ENCODE measurements at regions not wholly inside any gene's neighbourhood (a gene's known extent, or its start where the extent isn't known, plus 50 kb on each side); places are given as distances from the start of the nearest gene placed in this dataset.

DNA sequence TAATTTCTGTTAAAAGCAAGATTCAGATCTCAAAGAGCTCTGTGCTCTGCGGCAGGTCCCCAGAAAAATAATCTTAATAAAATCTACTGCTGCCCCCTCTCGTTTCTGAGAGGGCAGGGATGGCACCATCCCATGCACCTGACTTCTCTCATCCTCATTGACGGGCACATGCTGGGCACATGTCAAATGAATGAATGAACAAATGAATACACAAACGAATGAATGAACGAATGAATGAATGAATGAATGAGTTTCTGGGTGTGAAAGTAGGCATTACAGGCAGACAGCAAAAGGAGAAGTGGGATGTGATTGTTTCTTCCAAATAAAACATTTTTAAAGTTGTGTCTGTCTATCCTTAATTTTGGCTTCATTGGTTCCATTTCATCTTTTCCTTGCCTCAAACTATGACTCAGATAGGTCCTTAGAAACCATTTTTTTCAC lies 398.1 kb upstream of the PRKCQ start:
- no peak for TF ChIP-seq CTCF (IDR thresholded peaks at IDR 0.05; ENCODE audit: insufficient read depth, low read length, missing control alignments)
- ChIA-PET POLR2A (no interaction called here), CTCF (no interaction called here)
- H3K4me3 ChIP-seq (ENCODE audit: low read depth, low read length): no peak overlapping the region
- DNase-seq (ENCODE audit: low read depth, low spot score): no peak

GRCh38 chr10:6977398-6978186 lies 397.5 kb upstream of the PRKCQ start:
- no peak for DNase-seq (ENCODE audit: low read depth, low spot score)
- TF ChIP-seq CTCF (IDR thresholded peaks at IDR 0.05; ENCODE audit: insufficient read depth, low read length, missing control alignments): no peak
- ChIA-PET POLR2A (no interaction called here), CTCF (no interaction called here)
- no peak overlapping the region for H3K4me3 ChIP-seq (ENCODE audit: low read depth, low read length)

GRCh38 chr10:6973899-6974298 lies 393.8 kb upstream of the PRKCQ start:
- no peak for DNase-seq (ENCODE audit: low read depth, low spot score)
- ChIA-PET POLR2A (no interaction called here), CTCF (no interaction called here)
- no peak for TF ChIP-seq CTCF (IDR thresholded peaks at IDR 0.05; ENCODE audit: insufficient read depth, low read length, missing control alignments)
- no peak overlapping the region for H3K4me3 ChIP-seq (ENCODE audit: low read depth, low read length)

- no peak overlapping the region for H3K4me3 ChIP-seq (ENCODE audit: low read depth, low read length)
- POLR2A ChIA-PET: no interaction called here
- CTCF ChIA-PET: no interaction called here
- DNase-seq (ENCODE audit: low read depth, low spot score): no peak
- no peak for TF ChIP-seq CTCF (IDR thresholded peaks at IDR 0.05; ENCODE audit: insufficient read depth, low read length, missing control alignments)
Measured at GRCh38 chr10:6972226-6972625, 392.1 kb upstream of the PRKCQ start.

DNA sequence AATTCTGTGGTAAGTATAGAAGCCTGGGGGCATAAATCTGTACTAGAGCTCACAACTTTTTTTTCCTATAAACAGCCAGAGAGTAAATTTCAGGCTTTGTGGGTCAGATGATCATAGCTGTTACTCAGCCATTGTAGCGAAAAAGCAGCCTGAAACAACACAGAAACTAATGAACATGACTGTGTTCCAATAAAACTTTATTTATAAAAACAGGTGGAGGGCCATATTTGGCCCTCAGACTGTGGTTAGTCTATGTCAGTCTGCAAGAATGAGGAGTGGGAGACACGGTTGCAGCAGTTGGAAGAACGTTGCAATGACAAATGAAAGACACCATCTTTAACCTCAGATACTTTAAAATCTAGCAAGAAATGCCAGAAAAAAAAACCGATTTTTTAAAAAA lies 389.6 kb upstream of the PRKCQ start:
- CTCF ChIA-PET: no interaction called here
- no peak for DNase-seq (ENCODE audit: low read depth, low spot score)
- TF ChIP-seq CTCF (IDR thresholded peaks at IDR 0.05; ENCODE audit: insufficient read depth, low read length, missing control alignments): no peak
- POLR2A ChIA-PET: no interaction called here
- no peak overlapping the region for H3K4me3 ChIP-seq (ENCODE audit: low read depth, low read length)

- no peak overlapping the region for H3K4me3 ChIP-seq (ENCODE audit: low read depth, low read length)
- DNase-seq (ENCODE audit: low read depth, low spot score): no peak
- TF ChIP-seq CTCF (IDR thresholded peaks at IDR 0.05; ENCODE audit: insufficient read depth, low read length, missing control alignments): no peak
- CTCF ChIA-PET: no interaction called here
- POLR2A ChIA-PET: no interaction called here
Measured at GRCh38 chr10:6964543-6964942, 384.5 kb upstream of the PRKCQ start.
